HepG2 (cell line): ENCODE measurements at regions not wholly inside any gene's neighbourhood (a gene's known extent, or its start where the extent isn't known, plus 50 kb on each side); places are given as distances from the start of the nearest gene placed in this dataset.

Experiments
- ATAC-seq: fragments of 200-7000 bp; cut with Tn5 transposase; 3 replicates; pipeline ENCODE4 v1.9.1; 2020; ENCODE audit warnings: mild to moderate bottlenecking, moderate library complexity
- BruUV-seq: library from RNA; stranded (reverse); fragments of 400-500 nt; replicated peaks from 2 replicates; lab custom pipeline; 2021; lab: Mats Ljungman, UMichigan
- CTCF ChIA-PET: fragments of 300-600 bp; formaldehyde crosslinking; extraction: SDS; loops from one replicate; lab custom pipeline; 2021; ENCODE audit warnings: low total read pairs, inconsistent platforms, low intra/inter-chr PET ratio; lab: Yijun Ruan, JAX
- POLR2A ChIA-PET: fragments of 350-600 bp; sonication (Branson Sonifier 250); formaldehyde crosslinking; loops from one replicate; lab custom pipeline; 2020; ENCODE audit warnings: antibody characterized with exemption, inconsistent platforms; lab: Yijun Ruan, JAX
- DNase-seq: peaks from one replicate; pipeline ENCODE4 v3.0.0-alpha.2; 2015; ENCODE audit warnings: low spot score
- FAIRE-seq: peaks from 3 replicates; lab custom pipeline; 2011; peaks lifted over from hg19 to GRCh38; lab: Jason Lieb, UNC
- H2AFZ ChIP-seq: one replicate; pipeline ENCODE4 v1.6.1; 2011; ENCODE audit warnings: low read length, inconsistent platforms
- H3K27ac ChIP-seq: fragments of 300-600 bp; 3 replicates; pipeline ENCODE4 v1.8.0; 2011; ENCODE audit warnings: mixed run types, mild to moderate bottlenecking, mixed read lengths, low read length, inconsistent platforms; ENCODE audit not compliant: insufficient read depth; ENCODE audit errors: extremely low read length
- H3K27me3 ChIP-seq, 2 experiments: fragments of 200-600 bp in 1 of 2; 2 replicates in 1 of 2; 3 replicates in 1 of 2; pipeline versions ENCODE4 v1.6.0 to v1.8.0; 2011; ENCODE audit warnings: low read length in 2 of 2, mild to moderate bottlenecking in 2 of 2, moderate library complexity in 2 of 2, inconsistent platforms in 1 of 2; ENCODE audit not compliant: insufficient read depth in 2 of 2, control insufficient read depth in 1 of 2
- H3K36me3 ChIP-seq, 2 experiments: fragments of 200-600 bp in 1 of 2; replicated peaks in 1 of 2; 2 replicates in 1 of 2; 3 replicates in 1 of 2; pipeline versions ENCODE4 v1.5.1 to v1.8.0; 2011; ENCODE audit warnings: low read length in 2 of 2, inconsistent platforms in 1 of 2; ENCODE audit not compliant: insufficient read depth in 2 of 2, control insufficient read depth in 1 of 2
- H3K4me1 ChIP-seq: 2 replicates; pipeline ENCODE4 v1.5.1; 2012; ENCODE audit warnings: low read length, inconsistent platforms; ENCODE audit not compliant: insufficient read depth
- H3K4me2 ChIP-seq: 2 replicates; pipeline ENCODE4 v1.6.0; 2011; ENCODE audit warnings: low read depth, low read length, inconsistent platforms
- H3K4me3 ChIP-seq, 3 experiments: fragments of 200-600 bp in 1 of 3; sonication (generic), shearing (Covaris generic) in 1 of 3; replicated peaks in 1 of 3; 2 replicates each; pipeline ENCODE4 v1.5.1; 2011 to 2016; ENCODE audit warnings: low read length in 3 of 3, inconsistent platforms in 2 of 3, low read depth in 2 of 3, mild to moderate bottlenecking in 2 of 3, control low read depth in 1 of 3, mixed read lengths in 1 of 3; ENCODE audit not compliant: insufficient read depth in 1 of 3
- H3K79me2 ChIP-seq: one replicate; pipeline ENCODE4 v1.6.1; 2011; ENCODE audit warnings: low read length, inconsistent platforms; ENCODE audit not compliant: insufficient read depth
- H3K9ac ChIP-seq: 2 replicates; pipeline ENCODE4 v1.6.0; 2011; ENCODE audit warnings: mild to moderate bottlenecking, low read depth, low read length, inconsistent platforms; ENCODE audit not compliant: insufficient read depth
- H3K9me3 ChIP-seq: 2 replicates; pipeline ENCODE4 v1.5.1; 2012; ENCODE audit warnings: mild to moderate bottlenecking, low read length
- H4K20me1 ChIP-seq: 2 replicates; pipeline ENCODE4 v1.6.0; 2011; ENCODE audit warnings: inconsistent platforms, mild to moderate bottlenecking, low read length, moderate library complexity; ENCODE audit not compliant: insufficient read depth
- ASH2L ChIP-seq: fragments of 300-600, 200-600 bp; sonication (generic); IDR thresholded peaks from 2 replicates; pipeline ENCODE4 v1.7.0; 2017; ENCODE audit warnings: low read depth, mild to moderate bottlenecking, moderate library complexity, mixed read lengths, low read length; ENCODE audit not compliant: insufficient read length
- BCL6 ChIP-seq: IDR thresholded peaks from 2 replicates; pipeline ENCODE4 v1.6.1; 2016; ENCODE audit warnings: missing genetic modification reagents, missing compliant biosample characterization
- CBFB ChIP-seq: sonication (generic); formaldehyde crosslinking; IDR thresholded peaks from 2 replicates; pipeline ENCODE4 v1.4.0; 2020; ENCODE audit warnings: missing genetic modification reagents
- GTF2F1 ChIP-seq: fragments of 150-350 bp; IDR thresholded peaks from 2 replicates; pipeline ENCODE4 v1.6.1; 2014; ENCODE audit warnings: low read length
- HNF4A ChIP-seq: sonication (generic); formaldehyde crosslinking; IDR thresholded peaks from 2 replicates; pipeline ENCODE4 v1.4.0; 2020; ENCODE audit warnings: missing genetic modification reagents
- KLF15 ChIP-seq: sonication (generic); formaldehyde crosslinking; IDR thresholded peaks from 2 replicates; pipeline ENCODE4 v1.8.1; 2023; ENCODE audit warnings: borderline replicate concordance, mild to moderate bottlenecking, inconsistent platforms, missing genetic modification reagents, mixed read lengths
- PCBP2 ChIP-seq: fragments of 200-400 bp; formaldehyde crosslinking; optimal IDR thresholded peaks from 2 replicates; pipeline ENCODE3; 2018; ENCODE audit warnings: low read length, low read depth; ENCODE audit not compliant: poor library complexity, severe bottlenecking
- RARG ChIP-seq: sonication (generic); formaldehyde crosslinking; IDR thresholded peaks from 2 replicates; pipeline ENCODE4 v1.4.0; 2020; ENCODE audit warnings: low read depth, mild to moderate bottlenecking, missing genetic modification reagents
- TIGD3 ChIP-seq: sonication (generic); formaldehyde crosslinking; IDR thresholded peaks from 2 replicates; pipeline ENCODE4 v1.5.1; 2020; ENCODE audit warnings: mild to moderate bottlenecking, missing genetic modification reagents, borderline replicate concordance
- ZBTB26 ChIP-seq: IDR thresholded peaks from 2 replicates; pipeline ENCODE4 v1.6.1; 2016; ENCODE audit warnings: missing compliant biosample characterization, missing genetic modification reagents, borderline replicate concordance
- ZNF136 ChIP-seq: sonication (generic); formaldehyde crosslinking; IDR thresholded peaks from 2 replicates; pipeline ENCODE4 v1.8.1; 2022; ENCODE audit warnings: low read depth, mild to moderate bottlenecking, moderate library complexity, missing genetic modification reagents
- ZNF331 ChIP-seq: sonication (generic); formaldehyde crosslinking; IDR thresholded peaks from 2 replicates; pipeline ENCODE4 v1.4.0; 2020; ENCODE audit warnings: missing genetic modification reagents
- ZSCAN12 ChIP-seq: sonication (generic); formaldehyde crosslinking; IDR thresholded peaks from 2 replicates; pipeline ENCODE4 v1.9.0; 2021; ENCODE audit warnings: mild to moderate bottlenecking, missing genetic modification reagents
- WGBS: methylation state at CpG from one replicate; pipeline ENCODE4 v1.1.6; 2017; ENCODE audit warnings: low lambda C conversion rate; 5-methylcytosine and 5-hydroxymethylcytosine counted together
- in situ Hi-C: cut with HindIII; loops from 2 replicates; pipeline ENCODE4 v1.10.0; 2017; ENCODE audit warnings: low pct_unique_long_range_greater_than_20kb; ENCODE audit not compliant: extremely low pct_ligation_motif_present
- intact Hi-C: fragments of 100-400 bp; cut with micrococcal nuclease; formaldehyde crosslinking; loops from one replicate; pipeline ENCODE4 v1.10.0; 2022; ENCODE audit not compliant: unreplicated experiment
- TF ChIP-seq, protein P1 (sequence below): sonication (generic); formaldehyde crosslinking; IDR thresholded peaks from 2 replicates; pipeline ENCODE4 v1.4.0; 2020; ENCODE audit warnings: mild to moderate bottlenecking, missing genetic modification reagents

DNA sequence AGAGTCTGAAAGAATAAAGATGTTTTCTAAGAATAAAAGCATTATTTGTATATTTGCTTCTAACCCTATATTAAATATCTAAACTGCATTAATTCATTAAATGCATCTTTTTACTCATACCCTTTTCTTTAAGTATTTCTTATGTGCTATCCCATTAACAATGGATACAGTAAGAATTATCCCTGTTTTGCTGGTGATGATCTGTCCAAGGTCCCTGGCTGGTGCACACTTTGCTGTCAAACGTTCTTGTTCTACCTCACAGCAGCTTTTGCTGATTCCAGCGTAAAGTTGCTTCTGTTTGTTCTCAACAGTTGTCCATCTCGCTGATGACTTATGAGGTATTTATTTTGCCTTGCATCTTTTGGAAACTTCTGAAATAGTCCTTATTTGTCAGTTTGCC, 504.0 kb downstream of the PLCL1 start (continued):
- TF ChIP-seq ZSCAN12 (CRISPR knock-in tag), result no peak

DNA sequence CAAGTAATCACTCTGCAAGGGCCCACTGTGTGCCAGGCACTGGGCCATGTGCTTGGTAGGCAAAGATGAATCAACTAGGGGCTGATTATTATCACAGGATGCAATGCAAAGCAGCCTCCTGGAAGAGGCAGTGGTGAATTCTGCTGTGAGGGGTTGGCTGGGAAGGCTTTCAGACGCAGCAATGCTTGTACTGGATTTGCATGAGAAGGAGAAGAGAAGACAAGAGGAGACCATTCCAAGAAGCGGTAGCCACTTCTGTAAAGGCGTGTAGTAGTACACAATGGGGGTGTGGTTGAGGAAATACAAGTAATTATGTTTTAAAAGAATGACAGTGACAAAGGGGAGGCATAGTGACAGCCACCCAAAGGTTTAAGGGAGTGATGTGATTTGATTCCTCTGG, 502.7 kb downstream of the PLCL1 start:
- DNase-seq (no peak), FAIRE-seq (no peak), ATAC-seq (no peak)
- Histone ChIP-seq H3K9me3 (no peaks in the 10 kb centered on the region), H3K27me3 (peaks cover 0 to 7% of the 10 kb centered on the region in 2 experiments; a peak in 2 of 5 replicates), H4K20me1 (no peaks in the 10 kb centered on the region), H3K9ac (no peak overlapping the region), H3K27ac (no peak overlapping the region), H3K36me3 (no peaks in the 10 kb centered on the region), H3K4me1 (peaks cover 6% of the 10 kb centered on the region; the same call in 1 of the 2 replicates), H3K4me2 (no peak overlapping the region), H2AFZ (no peak overlapping the region), H3K4me3 (no peak overlapping the region), H3K79me2 (no peaks in the 10 kb centered on the region)
- in situ Hi-C loops, result no loop called here
- ChIA-PET POLR2A (no interaction called here), CTCF (no interaction called here)
- BruUV-seq, result no TSS peak
- TF ChIP-seq TIGD3 (CRISPR knock-in tag) (no peak), ASH2L (no peak), ZNF331 (no peak), HNF4A (CRISPR knock-in tag) (no peak), RARG (CRISPR knock-in tag) (no peak), KLF15 (CRISPR knock-in tag) (no peak), BCL6 (CRISPR knock-in tag) (no peak), GTF2F1 (no peak), ZNF136 (CRISPR knock-in tag) (no peak), CBFB (CRISPR knock-in tag) (no peak), PCBP2 (no peak), ZBTB26 (CRISPR knock-in tag) (no peak)
- TF ChIP-seq, protein P1, sequence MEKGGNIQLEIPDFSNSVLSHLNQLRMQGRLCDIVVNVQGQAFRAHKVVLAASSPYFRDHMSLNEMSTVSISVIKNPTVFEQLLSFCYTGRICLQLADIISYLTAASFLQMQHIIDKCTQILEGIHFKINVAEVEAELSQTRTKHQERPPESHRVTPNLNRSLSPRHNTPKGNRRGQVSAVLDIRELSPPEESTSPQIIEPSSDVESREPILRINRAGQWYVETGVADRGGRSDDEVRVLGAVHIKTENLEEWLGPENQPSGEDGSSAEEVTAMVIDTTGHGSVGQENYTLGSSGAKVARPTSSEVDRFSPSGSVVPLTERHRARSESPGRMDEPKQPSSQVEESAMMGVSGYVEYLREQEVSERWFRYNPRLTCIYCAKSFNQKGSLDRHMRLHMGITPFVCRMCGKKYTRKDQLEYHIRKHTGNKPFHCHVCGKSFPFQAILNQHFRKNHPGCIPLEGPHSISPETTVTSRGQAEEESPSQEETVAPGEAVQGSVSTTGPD (CRISPR knock-in tag), result no peak
- 0% methylated on average over 3 of the region's 3 CpGs for WGBS
- intact Hi-C loops, result no loop called here
